NT2/D1 (cell line): ENCODE measurements at regions not wholly inside any gene's neighbourhood (a gene's known extent, or its start where the extent isn't known, plus 50 kb on each side); places are given as distances from the start of the nearest gene placed in this dataset.

Experiments used
- DNase-seq: peaks from one replicate; pipeline ENCODE4 v3.0.0-alpha.2; 2011; ENCODE audit warnings: low read depth, low spot score
- H3K27me3 ChIP-seq: 2 replicates; pipeline ENCODE4 v1.6.0; 2011; ENCODE audit warnings: mild to moderate bottlenecking; ENCODE audit not compliant: insufficient read length, insufficient read depth
- H3K36me3 ChIP-seq: 2 replicates; pipeline ENCODE4 v1.6.1; 2011; ENCODE audit warnings: mild to moderate bottlenecking, low read length, mixed read lengths; ENCODE audit not compliant: insufficient read depth, insufficient read length
- H3K4me1 ChIP-seq: 2 replicates; pipeline ENCODE4 v1.5.1; 2011; ENCODE audit not compliant: insufficient read depth, insufficient read length
- H3K4me3 ChIP-seq: 2 replicates; pipeline ENCODE4 v1.5.1; 2011; ENCODE audit warnings: low read depth; ENCODE audit not compliant: insufficient read length
- H3K9ac ChIP-seq: 2 replicates; pipeline ENCODE4 v1.6.0; 2011; ENCODE audit warnings: low read depth; ENCODE audit not compliant: insufficient read length
- H3K9me3 ChIP-seq: 2 replicates; pipeline ENCODE4 v1.5.1; 2011; ENCODE audit warnings: mild to moderate bottlenecking, low read length; ENCODE audit not compliant: insufficient read depth
- SUZ12 ChIP-seq: IDR thresholded peaks from 2 replicates; pipeline ENCODE4 v1.6.1; 2011; ENCODE audit not compliant: insufficient read length, insufficient read depth; ENCODE audit errors: extremely low read depth
- YY1 ChIP-seq: IDR thresholded peaks from 2 replicates; pipeline ENCODE4 v1.6.1; 2011; ENCODE audit not compliant: insufficient read length, insufficient read depth
- ZNF274 ChIP-seq: IDR thresholded peaks from 2 replicates; pipeline ENCODE4 v1.6.1; 2011; ENCODE audit warnings: mild to moderate bottlenecking, low read depth, low read length

DNA sequence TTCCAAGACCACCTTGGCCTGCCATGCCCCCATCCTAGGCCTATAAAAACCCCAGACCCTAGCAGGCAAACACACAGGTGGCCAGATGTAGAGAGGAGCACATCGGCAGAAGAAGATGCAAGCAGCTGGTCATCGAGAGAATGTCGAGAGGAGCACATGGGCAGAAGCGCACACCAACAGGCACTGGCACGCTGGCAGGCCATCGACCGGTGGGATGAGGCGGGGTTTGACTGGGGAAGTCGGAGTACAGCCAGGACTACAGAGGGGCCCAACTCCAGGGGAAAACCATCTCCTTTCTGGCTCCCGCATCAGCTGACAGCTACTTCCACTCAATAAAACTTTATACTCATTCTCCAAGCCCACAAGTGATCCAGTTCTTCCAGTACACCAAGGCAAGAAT, 283.1 kb upstream of the RGMB start:
- TF ChIP-seq YY1 = no peak
- no peak for TF ChIP-seq ZNF274
- TF ChIP-seq SUZ12 = no peak
- H3K4me3 ChIP-seq = no peak overlapping the region
- no peak for DNase-seq
- H3K27me3 ChIP-seq = no peaks in the 10 kb centered on the region
- H3K9ac ChIP-seq = no peak overlapping the region
- H3K36me3 ChIP-seq = no peaks in the 10 kb centered on the region
- peaks cover 8% of the 10 kb centered on the region; the same call in 1 of the 2 replicates for H3K9me3 ChIP-seq
- no peaks in the 10 kb centered on the region for H3K4me1 ChIP-seq

DNA sequence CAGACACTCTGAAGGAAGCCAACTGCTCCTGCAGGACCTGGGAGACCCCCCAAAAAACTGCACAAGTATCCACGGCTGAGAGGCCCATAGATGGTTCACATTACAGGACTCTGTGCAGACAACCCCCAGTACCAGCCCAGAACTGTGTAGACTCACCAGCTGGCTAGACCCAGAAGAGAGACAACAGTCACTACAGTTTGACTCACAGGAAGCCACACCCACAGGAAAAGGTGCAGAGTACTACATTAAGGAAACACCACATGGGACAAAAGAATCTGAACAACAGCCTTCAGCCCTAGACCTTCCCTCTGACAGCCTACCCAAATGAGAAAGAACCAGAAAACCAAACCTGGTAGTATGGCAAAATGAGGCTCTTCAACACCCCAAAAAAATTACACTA, 281.2 kb upstream of the RGMB start:
- DNase-seq = no peak
- Histone ChIP-seq H3K4me3 (no peak overlapping the region), H3K27me3 (no peaks in the 10 kb centered on the region), H3K36me3 (no peaks in the 10 kb centered on the region), H3K9me3 (peaks cover 8% of the 10 kb centered on the region; the same call in 1 of the 2 replicates), H3K4me1 (no peaks in the 10 kb centered on the region), H3K9ac (no peak overlapping the region)
- TF ChIP-seq ZNF274 (no peak), SUZ12 (no peak), YY1 (no peak)

DNA sequence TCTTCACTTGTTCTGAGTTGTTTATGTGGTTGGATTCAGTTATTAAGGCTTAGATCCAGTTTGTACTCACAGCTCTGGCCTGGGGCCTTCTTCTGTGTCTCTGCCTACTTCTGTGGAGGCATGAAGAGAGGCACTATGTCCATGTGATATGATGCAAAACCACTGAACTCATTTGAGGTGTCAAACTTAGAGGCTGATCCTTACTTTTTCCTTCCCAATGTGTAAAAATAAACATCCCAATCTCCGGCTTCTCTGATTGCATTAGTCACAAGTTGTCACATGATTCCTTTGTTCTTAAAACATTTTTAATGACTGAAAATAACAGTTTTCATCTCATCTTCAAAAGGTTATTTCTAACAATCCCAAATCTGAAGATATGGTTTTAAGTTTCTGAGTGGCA, 276.0 kb upstream of the RGMB start:
- H3K27me3 ChIP-seq = no peaks in the 10 kb centered on the region
- H3K9ac ChIP-seq = no peak overlapping the region
- no peak for DNase-seq
- no peaks in the 10 kb centered on the region for H3K36me3 ChIP-seq
- no peaks in the 10 kb centered on the region for H3K9me3 ChIP-seq
- no peak overlapping the region for H3K4me3 ChIP-seq
- no peaks in the 10 kb centered on the region for H3K4me1 ChIP-seq
- TF ChIP-seq YY1 = no peak
- no peak for TF ChIP-seq SUZ12
- TF ChIP-seq ZNF274 = no peak

DNA sequence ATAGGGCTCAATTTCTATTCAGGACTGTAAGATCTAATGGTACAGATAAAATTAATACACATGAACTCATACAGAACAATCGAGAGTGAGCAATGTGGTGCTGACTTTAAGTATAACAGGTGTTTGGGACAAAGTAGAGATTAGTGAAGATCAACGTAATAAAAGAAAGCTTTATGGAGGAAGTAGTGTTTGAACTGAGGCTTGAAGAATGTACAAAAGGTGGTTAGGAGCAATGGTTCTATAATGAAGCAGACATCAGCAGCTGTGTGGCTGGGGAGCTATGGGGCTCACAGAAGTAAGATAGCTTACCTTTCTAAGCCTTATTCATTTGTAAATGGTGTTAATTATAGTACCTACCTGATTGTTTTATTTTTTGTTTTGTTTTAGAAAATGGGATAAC, 275.4 kb upstream of the RGMB start:
- Histone ChIP-seq H3K9ac (no peak overlapping the region), H3K4me1 (no peaks in the 10 kb centered on the region), H3K4me3 (no peak overlapping the region), H3K27me3 (no peaks in the 10 kb centered on the region), H3K36me3 (no peaks in the 10 kb centered on the region), H3K9me3 (no peaks in the 10 kb centered on the region)
- DNase-seq = no peak
- TF ChIP-seq YY1 (no peak), SUZ12 (no peak), ZNF274 (no peak)

DNA sequence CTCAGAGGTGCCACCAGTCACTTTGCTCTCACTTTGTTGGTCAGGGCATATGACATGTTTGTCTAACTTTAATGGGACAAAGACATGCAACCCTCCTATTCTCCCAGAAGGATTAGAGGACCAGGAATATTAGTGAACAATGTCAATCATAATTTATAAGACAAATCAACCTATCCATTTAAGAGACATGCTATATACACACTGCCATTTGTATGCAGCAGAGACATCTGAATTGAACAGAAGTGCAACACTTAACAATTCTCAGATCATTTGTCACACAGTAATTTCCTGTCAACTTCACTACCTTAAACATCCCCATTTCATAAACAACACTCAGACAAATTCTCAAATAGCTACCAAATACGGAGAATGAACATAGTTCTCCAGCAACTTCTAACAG, 273.6 kb upstream of the RGMB start:
- no peaks in the 10 kb centered on the region for H3K9me3 ChIP-seq
- no peak for DNase-seq
- TF ChIP-seq YY1 (no peak), ZNF274 (no peak), SUZ12 (no peak)
- H3K27me3 ChIP-seq = no peaks in the 10 kb centered on the region
- H3K36me3 ChIP-seq = no peaks in the 10 kb centered on the region
- no peaks in the 10 kb centered on the region for H3K4me1 ChIP-seq
- H3K4me3 ChIP-seq = no peak overlapping the region
- no peak overlapping the region for H3K9ac ChIP-seq

DNA sequence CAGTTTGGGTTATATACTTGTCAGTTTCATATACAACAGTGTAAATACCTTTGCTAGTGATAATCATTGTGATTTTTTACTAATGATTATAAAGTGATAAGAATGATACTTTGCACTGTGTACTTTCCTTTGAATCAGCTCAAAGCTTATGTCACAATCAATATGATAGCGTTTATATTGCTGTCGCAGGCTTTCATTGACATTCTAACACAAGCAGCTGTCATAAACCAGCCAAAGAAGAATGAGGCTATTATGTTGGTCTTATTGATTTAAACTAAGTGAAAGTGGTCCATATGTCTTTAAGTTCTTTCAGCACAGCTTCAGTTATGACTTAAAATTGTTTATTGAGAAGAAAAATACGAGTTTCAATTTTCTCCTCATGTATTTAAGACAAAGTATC, 272.7 kb upstream of the RGMB start:
- TF ChIP-seq SUZ12 = no peak
- no peak for TF ChIP-seq YY1
- no peak for TF ChIP-seq ZNF274
- Histone ChIP-seq H3K36me3 (no peaks in the 10 kb centered on the region), H3K4me1 (no peaks in the 10 kb centered on the region), H3K9me3 (no peaks in the 10 kb centered on the region), H3K27me3 (no peaks in the 10 kb centered on the region), H3K9ac (no peak overlapping the region), H3K4me3 (no peak overlapping the region)
- no peak for DNase-seq

DNA sequence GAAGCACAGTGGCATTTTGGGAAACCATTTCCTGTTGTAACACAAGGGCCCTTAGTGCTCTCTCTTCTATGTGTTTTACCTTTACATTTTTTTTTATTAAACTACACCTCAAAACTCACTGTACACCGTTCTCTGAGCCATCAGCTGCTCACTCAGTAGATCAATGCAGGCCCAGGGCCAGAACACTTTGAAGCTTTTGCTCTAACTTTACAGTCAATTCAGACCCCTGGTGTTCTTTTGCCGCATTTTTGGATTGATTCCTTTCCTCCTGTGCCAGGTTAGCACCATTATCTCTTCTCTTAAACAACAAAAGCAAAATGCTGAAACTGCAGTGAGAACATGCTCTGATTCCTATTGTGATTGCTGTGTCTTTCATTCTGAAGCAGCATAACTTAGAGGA, 269.8 kb upstream of the RGMB start:
- no peaks in the 10 kb centered on the region for H3K9me3 ChIP-seq
- no peak overlapping the region for H3K4me3 ChIP-seq
- no peaks in the 10 kb centered on the region for H3K36me3 ChIP-seq
- no peak for DNase-seq
- no peak overlapping the region for H3K9ac ChIP-seq
- TF ChIP-seq SUZ12 (no peak), ZNF274 (no peak), YY1 (no peak)
- H3K27me3 ChIP-seq = no peaks in the 10 kb centered on the region
- H3K4me1 ChIP-seq = no peaks in the 10 kb centered on the region

DNA sequence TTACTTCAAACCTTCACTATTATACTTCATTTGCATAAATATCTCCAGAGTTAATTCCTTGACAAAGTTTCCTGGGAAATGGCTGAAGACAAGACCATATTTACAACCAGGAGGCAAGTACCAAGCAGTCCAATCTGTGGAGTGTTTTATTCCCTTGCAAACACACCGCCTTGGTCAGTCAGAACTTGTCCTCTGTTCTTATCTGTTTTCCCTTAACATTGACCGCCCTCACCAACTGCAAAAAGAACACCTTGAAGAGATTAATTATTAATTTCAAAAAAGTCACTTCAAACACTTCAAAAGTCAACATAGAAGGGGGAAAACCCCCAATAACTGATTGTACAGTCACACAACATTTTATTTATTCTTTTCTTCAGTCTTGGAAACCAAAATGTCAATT, 269.0 kb upstream of the RGMB start:
- Histone ChIP-seq H3K9ac (no peak overlapping the region), H3K36me3 (no peaks in the 10 kb centered on the region), H3K9me3 (no peaks in the 10 kb centered on the region), H3K4me1 (no peaks in the 10 kb centered on the region), H3K27me3 (no peaks in the 10 kb centered on the region), H3K4me3 (no peak overlapping the region)
- DNase-seq = no peak
- TF ChIP-seq SUZ12 (no peak), YY1 (no peak), ZNF274 (no peak)
